IPS-18a (cell line): ENCODE measurements at regions not wholly inside any gene's neighbourhood (a gene's known extent, or its start where the extent isn't known, plus 50 kb on each side); places are given as distances from the start of the nearest gene placed in this dataset.

ENCODE experiments used
- H3K27ac ChIP-seq: one replicate; pipeline ENCODE4 v1.5.1; 2013; ENCODE audit warnings: low read length
- H3K27me3 ChIP-seq: one replicate; pipeline ENCODE4 v1.6.1; 2013; ENCODE audit warnings: mild to moderate bottlenecking, low read length; ENCODE audit not compliant: control insufficient read depth, insufficient read depth
- H3K36me3 ChIP-seq: one replicate; pipeline ENCODE4 v1.6.1; 2013; ENCODE audit warnings: low read depth, low read length; ENCODE audit not compliant: control insufficient read depth
- H3K4me1 ChIP-seq: one replicate; pipeline ENCODE4 v1.6.1; 2013; ENCODE audit warnings: low read depth, low read length; ENCODE audit not compliant: control insufficient read depth
- H3K4me3 ChIP-seq: one replicate; pipeline ENCODE4 v1.5.1; 2013; ENCODE audit warnings: low read length
- H3K9ac ChIP-seq: one replicate; pipeline ENCODE4 v1.6.1; 2013; ENCODE audit warnings: mild to moderate bottlenecking, low read length, moderate library complexity
- H3K9me3 ChIP-seq: one replicate; pipeline ENCODE4 v1.6.1; 2013; ENCODE audit warnings: low read depth, low read length; ENCODE audit not compliant: control insufficient read depth

- no peak overlapping the region for H3K9ac ChIP-seq
- H3K4me3 ChIP-seq: no peak overlapping the region
- H3K36me3 ChIP-seq: no peaks in the 10 kb centered on the region
- H3K4me1 ChIP-seq: no peaks in the 10 kb centered on the region
- H3K27ac ChIP-seq: no peak overlapping the region
- H3K9me3 ChIP-seq: no peaks in the 10 kb centered on the region
- no peaks in the 10 kb centered on the region for H3K27me3 ChIP-seq
Observed at GRCh38 chr21:35783721-35784120, 276.6 kb downstream of the SETD4 start.

- no peak overlapping the region for H3K9ac ChIP-seq
- H3K4me1 ChIP-seq: no peaks in the 10 kb centered on the region
- no peaks in the 10 kb centered on the region for H3K27me3 ChIP-seq
- H3K4me3 ChIP-seq: no peak overlapping the region
- no peaks in the 10 kb centered on the region for H3K9me3 ChIP-seq
- no peak overlapping the region for H3K27ac ChIP-seq
- H3K36me3 ChIP-seq: no peaks in the 10 kb centered on the region
Observed at GRCh38 chr21:35782667-35783066, 277.7 kb downstream of the SETD4 start.

GRCh38 chr21:35780983-35781382 is 279.3 kb downstream of the SETD4 start:
- Histone ChIP-seq H3K36me3 (no peaks in the 10 kb centered on the region), H3K4me1 (no peaks in the 10 kb centered on the region), H3K27ac (no peak overlapping the region), H3K27me3 (no peaks in the 10 kb centered on the region), H3K9me3 (no peaks in the 10 kb centered on the region), H3K4me3 (no peak overlapping the region), H3K9ac (no peak overlapping the region)

GRCh38 chr21:35779690-35780570 is 280.4 kb downstream of the SETD4 start:
- no peak overlapping the region for H3K27ac ChIP-seq
- H3K9me3 ChIP-seq: no peaks in the 10 kb centered on the region
- H3K4me3 ChIP-seq: no peak overlapping the region
- no peaks in the 10 kb centered on the region for H3K36me3 ChIP-seq
- no peak overlapping the region for H3K9ac ChIP-seq
- H3K27me3 ChIP-seq: no peaks in the 10 kb centered on the region
- H3K4me1 ChIP-seq: no peaks in the 10 kb centered on the region

GRCh38 chr21:35779167-35779566 is 281.2 kb downstream of the SETD4 start:
- Histone ChIP-seq H3K27ac (no peak overlapping the region), H3K36me3 (no peaks in the 10 kb centered on the region), H3K4me1 (no peaks in the 10 kb centered on the region), H3K27me3 (no peaks in the 10 kb centered on the region), H3K4me3 (no peak overlapping the region), H3K9me3 (no peaks in the 10 kb centered on the region), H3K9ac (no peak overlapping the region)

- Histone ChIP-seq H3K27me3 (no peaks in the 10 kb centered on the region), H3K36me3 (no peaks in the 10 kb centered on the region), H3K9me3 (no peaks in the 10 kb centered on the region), H3K4me3 (no peak overlapping the region), H3K27ac (no peak overlapping the region), H3K9ac (no peak overlapping the region), H3K4me1 (no peaks in the 10 kb centered on the region)
Observed at GRCh38 chr21:35777081-35777480, 283.2 kb downstream of the SETD4 start.

- Histone ChIP-seq H3K9me3 (no peaks in the 10 kb centered on the region), H3K27me3 (no peaks in the 10 kb centered on the region), H3K36me3 (no peaks in the 10 kb centered on the region), H3K9ac (no peak overlapping the region), H3K27ac (no peak overlapping the region), H3K4me1 (no peaks in the 10 kb centered on the region), H3K4me3 (no peak overlapping the region)
Observed at GRCh38 chr21:35775778-35776544, 284.4 kb downstream of the SETD4 start.

- H3K4me1 ChIP-seq: no peaks in the 10 kb centered on the region
- no peak overlapping the region for H3K4me3 ChIP-seq
- no peaks in the 10 kb centered on the region for H3K9me3 ChIP-seq
- H3K27ac ChIP-seq: no peak overlapping the region
- no peak overlapping the region for H3K9ac ChIP-seq
- H3K27me3 ChIP-seq: no peaks in the 10 kb centered on the region
- no peaks in the 10 kb centered on the region for H3K36me3 ChIP-seq
Observed at GRCh38 chr21:35770101-35770945, 290.0 kb downstream of the SETD4 start.

- Histone ChIP-seq H3K9ac (no peak overlapping the region), H3K4me3 (no peak overlapping the region), H3K36me3 (no peaks in the 10 kb centered on the region), H3K27ac (no peak overlapping the region), H3K27me3 (no peaks in the 10 kb centered on the region), H3K4me1 (no peaks in the 10 kb centered on the region), H3K9me3 (no peaks in the 10 kb centered on the region)
Observed at GRCh38 chr21:35768187-35768586, 292.1 kb downstream of the SETD4 start.

GRCh38 chr21:35764586-35764985 is 295.7 kb downstream of the SETD4 start:
- H3K27ac ChIP-seq: no peak overlapping the region
- H3K9me3 ChIP-seq: no peaks in the 10 kb centered on the region
- no peak overlapping the region for H3K9ac ChIP-seq
- H3K4me1 ChIP-seq: no peaks in the 10 kb centered on the region
- no peaks in the 10 kb centered on the region for H3K27me3 ChIP-seq
- H3K36me3 ChIP-seq: no peaks in the 10 kb centered on the region
- H3K4me3 ChIP-seq: no peak overlapping the region

GRCh38 chr21:35764077-35764476 is 296.2 kb downstream of the SETD4 start:
- Histone ChIP-seq H3K9ac (no peak overlapping the region), H3K36me3 (no peaks in the 10 kb centered on the region), H3K4me1 (no peaks in the 10 kb centered on the region), H3K27me3 (no peaks in the 10 kb centered on the region), H3K4me3 (no peak overlapping the region), H3K27ac (no peak overlapping the region), H3K9me3 (no peaks in the 10 kb centered on the region)
